H1 (cell line): ENCODE measurements at regions not wholly inside any gene's neighbourhood (a gene's known extent, or its start where the extent isn't known, plus 50 kb on each side); places are given as distances from the start of the nearest gene placed in this dataset.

ENCODE experiments used
- CTCF ChIA-PET: fragments of 300-600 bp; sonication (Branson Sonifier 250); formaldehyde crosslinking; loops from one replicate; lab custom pipeline; 2021; ENCODE audit not compliant: partially characterized antibody; lab: Charles Lee
- POLR2A ChIA-PET: fragments of 300-600 bp; sonication (Branson Sonifier 250); formaldehyde crosslinking; loops from one replicate; lab custom pipeline; 2021; ENCODE audit warnings: inconsistent platforms; ENCODE audit not compliant: partially characterized antibody; lab: Charles Lee
- DNase-seq, 2 experiments: peaks; one replicate each; pipeline versions ENCODE4 v3.0.0 to v3.0.0-alpha.2; 2010 to 2022; ENCODE audit warnings: low spot score in 2 of 2, low read depth in 1 of 2, mixed read lengths in 1 of 2
- FAIRE-seq: peaks from 2 replicates; lab custom pipeline; 2011; peaks lifted over from hg19 to GRCh38; lab: Jason Lieb, UNC
- H2AFZ ChIP-seq: 2 replicates; pipeline ENCODE4 v1.8.1; 2012; ENCODE audit warnings: low read length, inconsistent platforms
- H2AK5ac ChIP-seq: 2 replicates; pipeline ENCODE4 v1.6.1; 2013; ENCODE audit warnings: low read depth, low read length
- H2BK120ac ChIP-seq: replicated peaks from 2 replicates; pipeline ENCODE3; 2013; ENCODE audit warnings: low read depth, low read length, inconsistent platforms
- H2BK12ac ChIP-seq: 2 replicates; pipeline ENCODE4 v1.6.1; 2013; ENCODE audit warnings: low read depth, low read length
- H2BK15ac ChIP-seq: 2 replicates; pipeline ENCODE4 v1.6.1; 2013; ENCODE audit warnings: low read length
- H2BK20ac ChIP-seq: 2 replicates; pipeline ENCODE4 v1.6.1; 2013; ENCODE audit warnings: low read length
- H2BK5ac ChIP-seq: 2 replicates; pipeline ENCODE4 v1.6.1; 2013; ENCODE audit warnings: low read depth, low read length
- H3K14ac ChIP-seq: 2 replicates; pipeline ENCODE4 v1.6.1; 2013; ENCODE audit warnings: inconsistent platforms; ENCODE audit not compliant: insufficient read length
- H3K18ac ChIP-seq: 2 replicates; pipeline ENCODE4 v1.6.1; 2013; ENCODE audit warnings: low read length; ENCODE audit errors: extremely low read depth
- H3K23ac ChIP-seq: 2 replicates; pipeline ENCODE4 v1.6.1; 2013; ENCODE audit warnings: inconsistent platforms; ENCODE audit not compliant: insufficient read length
- H3K23me2 ChIP-seq: 2 replicates; pipeline ENCODE4 v1.6.1; 2013; ENCODE audit warnings: low read depth, low read length
- H3K27ac ChIP-seq: 2 replicates; pipeline ENCODE4 v1.6.1; 2011; ENCODE audit warnings: low read depth, low read length, inconsistent platforms
- H3K27me3 ChIP-seq, 4 experiments: replicated peaks in 1 of 4; 1 replicate in 1 of 4; 2 replicates in 3 of 4; pipeline versions ENCODE4 v1.6.1 to v1.8.1; 2011 to 2013; ENCODE audit warnings: low read length in 3 of 4, mild to moderate bottlenecking in 3 of 4, inconsistent platforms in 2 of 4, mixed read lengths in 2 of 4, moderate library complexity in 1 of 4; ENCODE audit not compliant: control insufficient read depth in 3 of 4, insufficient read depth in 3 of 4; ENCODE audit errors: extremely low read depth in 1 of 4
- H3K36me3 ChIP-seq, 4 experiments: 2 replicates each; pipeline versions ENCODE4 v1.6.1 to v1.8.1; 2011 to 2013; ENCODE audit warnings: mild to moderate bottlenecking in 4 of 4, low read length in 3 of 4, moderate library complexity in 2 of 4, control low read depth in 1 of 4, inconsistent platforms in 1 of 4; ENCODE audit not compliant: insufficient read depth in 4 of 4, control insufficient read depth in 2 of 4
- H3K4ac ChIP-seq: replicated peaks from 2 replicates; pipeline ENCODE3; 2013; ENCODE audit warnings: low read length, low read depth, mixed read lengths, inconsistent platforms; ENCODE audit not compliant: insufficient read length
- H3K4me1 ChIP-seq, 4 experiments: replicated peaks in 1 of 4; 1 replicate in 1 of 4; 2 replicates in 3 of 4; pipeline versions ENCODE4 v1.6.1 to v1.8.1; 2011 to 2013; ENCODE audit warnings: low read length in 3 of 4, inconsistent platforms in 2 of 4, mixed read lengths in 1 of 4; ENCODE audit not compliant: insufficient read depth in 4 of 4, control insufficient read depth in 3 of 4
- H3K4me2 ChIP-seq, 2 experiments: 2 replicates each; pipeline versions ENCODE4 v1.6.1 to v1.8.1; 2011 to 2013; ENCODE audit warnings: low read depth in 2 of 2, low read length in 2 of 2, control low read depth in 1 of 2, inconsistent platforms in 1 of 2, mild to moderate bottlenecking in 1 of 2; ENCODE audit not compliant: insufficient read depth in 1 of 2
- H3K4me3 ChIP-seq, 4 experiments: fragments of 200-600, 300-600 bp in 1 of 4; sonication (generic), shearing (Covaris generic), sonication (Bioruptor Twin) in 1 of 4; 2 replicates each; pipeline versions ENCODE4 v1.5.1 to v1.8.1; 2011 to 2016; ENCODE audit warnings: low read length in 4 of 4, low read depth in 3 of 4, control low read depth in 2 of 4, inconsistent platforms in 2 of 4, mild to moderate bottlenecking in 2 of 4, mixed read lengths in 1 of 4, moderate library complexity in 1 of 4; ENCODE audit not compliant: insufficient read depth in 2 of 4; ENCODE audit errors: extremely low read depth in 1 of 4
- H3K56ac ChIP-seq: replicated peaks from 2 replicates; pipeline ENCODE3; 2013; ENCODE audit warnings: low read depth, mild to moderate bottlenecking, mixed read lengths, low read length, inconsistent platforms; ENCODE audit not compliant: insufficient read length
- H3K79me1 ChIP-seq: 2 replicates; pipeline ENCODE4 v1.6.1; 2013; ENCODE audit warnings: low read depth, low read length, control low read depth
- H3K79me2 ChIP-seq, 2 experiments: 2 replicates each; pipeline versions ENCODE4 v1.6.1 to v1.8.1; 2012 to 2013; ENCODE audit warnings: low read length in 2 of 2, mild to moderate bottlenecking in 2 of 2, inconsistent platforms in 1 of 2; ENCODE audit not compliant: insufficient read depth in 2 of 2, control insufficient read depth in 1 of 2
- H3K9ac ChIP-seq, 4 experiments: replicated peaks in 1 of 4; 1 replicate in 1 of 4; 2 replicates in 3 of 4; pipeline versions ENCODE4 v1.6.1 to v1.8.1; 2011 to 2013; ENCODE audit warnings: low read depth in 3 of 4, low read length in 3 of 4, control low read depth in 2 of 4, mild to moderate bottlenecking in 2 of 4, moderate library complexity in 2 of 4, inconsistent platforms in 1 of 4; ENCODE audit errors: extremely low read depth in 1 of 4
- H3K9me3 ChIP-seq, 2 experiments: 2 replicates each; pipeline versions ENCODE4 v1.6.1 to v1.8.1; 2012 to 2013; ENCODE audit warnings: mild to moderate bottlenecking in 2 of 2, moderate library complexity in 2 of 2, control low read depth in 1 of 2, inconsistent platforms in 1 of 2, low read depth in 1 of 2, low read length in 1 of 2, mixed read lengths in 1 of 2; ENCODE audit not compliant: insufficient read depth in 2 of 2
- H4K20me1 ChIP-seq, 2 experiments: replicated peaks in 1 of 2; 2 replicates each; pipeline versions ENCODE3 to v1.8.1; 2011 to 2013; ENCODE audit warnings: inconsistent platforms in 2 of 2, low read length in 2 of 2, mild to moderate bottlenecking in 1 of 2; ENCODE audit not compliant: insufficient read depth in 2 of 2, control insufficient read depth in 1 of 2
- H4K5ac ChIP-seq: 2 replicates; pipeline ENCODE4 v1.6.1; 2013; ENCODE audit warnings: low read length, low read depth, mixed read lengths, inconsistent platforms; ENCODE audit not compliant: insufficient read length
- H4K8ac ChIP-seq: 2 replicates; pipeline ENCODE4 v1.8.0; 2013; ENCODE audit warnings: mild to moderate bottlenecking, moderate library complexity, low read length, inconsistent platforms; ENCODE audit not compliant: insufficient read depth; ENCODE audit errors: extremely low read depth
- H4K91ac ChIP-seq: replicated peaks from 2 replicates; pipeline ENCODE3; 2013; ENCODE audit warnings: low read length, mixed read lengths, inconsistent platforms; ENCODE audit not compliant: insufficient read length
- EP300 ChIP-seq, 2 experiments: IDR thresholded peaks; 1 replicate in 1 of 2; 2 replicates in 1 of 2; pipeline ENCODE4 v1.6.1; 2011 to 2012; ENCODE audit warnings: low read depth in 2 of 2, low read length in 2 of 2, mild to moderate bottlenecking in 2 of 2, borderline replicate concordance in 1 of 2, inconsistent platforms in 1 of 2, moderate library complexity in 1 of 2
- NRF1 ChIP-seq: IDR thresholded peaks from 2 replicates; pipeline ENCODE4 v1.6.1; 2011; ENCODE audit warnings: mild to moderate bottlenecking, low read depth, low read length, improper control_type of control experiment
- POLR2A ChIP-seq, 2 experiments: IDR thresholded peaks; 1 replicate in 1 of 2; 2 replicates in 1 of 2; pipeline ENCODE4 v1.6.1; 2011; ENCODE audit warnings: low read depth in 2 of 2, low read length in 2 of 2, mild to moderate bottlenecking in 2 of 2; ENCODE audit errors: control extremely low read depth in 1 of 2
- TAF1 ChIP-seq: IDR thresholded peaks from 2 replicates; pipeline ENCODE4 v1.6.1; 2011; ENCODE audit warnings: mild to moderate bottlenecking, low read depth, low read length
- TBP ChIP-seq: IDR thresholded peaks from 2 replicates; pipeline ENCODE4 v1.6.1; 2011; ENCODE audit warnings: low read depth, low read length, improper control_type of control experiment
- WGBS, 2 experiments: shearing (Covaris generic) in 1 of 2; methylation state at CpG; one replicate each; pipeline versions ENCODE4 v1.1.6 to v1.1.7; 2013 to 2015; ENCODE audit warnings: low lambda C conversion rate in 2 of 2, mixed read lengths in 2 of 2, inconsistent platforms in 1 of 2, low coverage in 1 of 2, missing lambda C conversion rate in 1 of 2; ENCODE audit not compliant: insufficient replicate concordance in 2 of 2, insufficient coverage in 1 of 2, insufficient read length in 1 of 2; ENCODE audit errors: extremely low coverage in 1 of 2, missing lambda C conversion rate in 1 of 2; 5-methylcytosine and 5-hydroxymethylcytosine counted together

GRCh38 chr2:63789338-63790020 lies 52.2 kb upstream of the UGP2 start:
- WGBS, 2 experiments, result 85% methylated on average over 5 of the region's 5 CpGs; no CpG with 5 or more reads in 1 of the 2 experiments
- no peak overlapping the region for H3K9ac ChIP-seq
- H3K27ac ChIP-seq, result no peak overlapping the region
- H3K79me1 ChIP-seq, result no peaks in the 10 kb centered on the region
- no peak for DNase-seq
- no peak overlapping the region for H3K4me3 ChIP-seq
- H2BK5ac ChIP-seq, result no peak overlapping the region
- ChIA-PET POLR2A (no interaction called here), CTCF (interaction anchor here (0.6 to 1.3 kb wide), 2 partner anchors 26 to 91 kb away, joined by 3 read pairs; no protein-coding TSS in a partner anchor)
- H4K8ac ChIP-seq, result no peak overlapping the region
- H2BK120ac ChIP-seq, result no peak overlapping the region
- FAIRE-seq, result peak; percentile 28
- H2BK15ac ChIP-seq, result no peak overlapping the region
- no peak overlapping the region for H3K56ac ChIP-seq
- H4K20me1 ChIP-seq, result no peaks in the 10 kb centered on the region
- no peak overlapping the region for H3K4ac ChIP-seq
- H3K79me2 ChIP-seq, result no peaks in the 10 kb centered on the region
- no peak overlapping the region for H4K91ac ChIP-seq
- no peak for TF ChIP-seq TAF1
- no peak for TF ChIP-seq POLR2A (IDR thresholded peaks at IDR 0.05; ENCODE audit: control extremely low read depth in 1 of 2, low read depth in 2 of 2, low read length in 2 of 2)
- no peak for TF ChIP-seq TBP
- TF ChIP-seq EP300 (IDR thresholded peaks at IDR 0.05; ENCODE audit: borderline replicate concordance in 1 of 2, low read depth in 2 of 2, low read length in 2 of 2), result no peak
- no peak for TF ChIP-seq NRF1
- no peak overlapping the region for H2AFZ ChIP-seq
- no peaks in the 10 kb centered on the region for H3K9me3 ChIP-seq
- no peaks in the 10 kb centered on the region for H3K36me3 ChIP-seq
- no peak overlapping the region for H3K14ac ChIP-seq
- no peak overlapping the region for H2BK12ac ChIP-seq
- no peak overlapping the region for H3K18ac ChIP-seq
- H2AK5ac ChIP-seq, result no peak overlapping the region
- H3K4me1 ChIP-seq, result peaks cover 0 to 6% (median 2%) of the 10 kb centered on the region in 4 experiments; a peak in 3 of 7 replicates
- no peak overlapping the region for H4K5ac ChIP-seq
- H3K23me2 ChIP-seq, result no peaks in the 10 kb centered on the region
- H3K4me2 ChIP-seq, result no peak overlapping the region
- no peak overlapping the region for H2BK20ac ChIP-seq
- no peaks in the 10 kb centered on the region for H3K27me3 ChIP-seq
- no peak overlapping the region for H3K23ac ChIP-seq
